ENCODE measurements at regions not wholly inside any gene's neighbourhood (a gene's known extent, or its start where the extent isn't known, plus 50 kb on each side); places are given as distances from the start of the nearest gene placed in this dataset.

DNA sequence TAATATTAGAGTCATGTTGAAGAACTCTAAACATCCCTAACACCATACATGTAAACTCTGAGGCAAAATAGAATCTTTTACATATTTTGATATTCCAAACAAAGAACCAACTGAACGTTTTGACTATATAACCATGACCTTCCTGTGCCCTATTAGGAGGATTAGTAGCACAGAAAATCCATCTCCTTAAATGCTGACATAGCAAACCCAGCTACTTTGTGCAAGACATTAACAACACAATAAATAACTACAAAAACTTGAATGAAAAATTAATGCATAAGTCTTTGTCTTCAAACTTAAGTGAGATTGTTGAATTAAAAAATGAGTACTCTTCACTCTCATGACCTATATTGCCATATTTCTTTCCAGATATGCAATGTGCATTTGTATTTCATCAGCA lies 450.0 kb upstream of the PDZRN3 start:
- H3K9me3 ChIP-seq = no peaks in the 10 kb centered on the region
- H3K4me3 ChIP-seq = no peak overlapping the region
- TF ChIP-seq, protein P1, sequence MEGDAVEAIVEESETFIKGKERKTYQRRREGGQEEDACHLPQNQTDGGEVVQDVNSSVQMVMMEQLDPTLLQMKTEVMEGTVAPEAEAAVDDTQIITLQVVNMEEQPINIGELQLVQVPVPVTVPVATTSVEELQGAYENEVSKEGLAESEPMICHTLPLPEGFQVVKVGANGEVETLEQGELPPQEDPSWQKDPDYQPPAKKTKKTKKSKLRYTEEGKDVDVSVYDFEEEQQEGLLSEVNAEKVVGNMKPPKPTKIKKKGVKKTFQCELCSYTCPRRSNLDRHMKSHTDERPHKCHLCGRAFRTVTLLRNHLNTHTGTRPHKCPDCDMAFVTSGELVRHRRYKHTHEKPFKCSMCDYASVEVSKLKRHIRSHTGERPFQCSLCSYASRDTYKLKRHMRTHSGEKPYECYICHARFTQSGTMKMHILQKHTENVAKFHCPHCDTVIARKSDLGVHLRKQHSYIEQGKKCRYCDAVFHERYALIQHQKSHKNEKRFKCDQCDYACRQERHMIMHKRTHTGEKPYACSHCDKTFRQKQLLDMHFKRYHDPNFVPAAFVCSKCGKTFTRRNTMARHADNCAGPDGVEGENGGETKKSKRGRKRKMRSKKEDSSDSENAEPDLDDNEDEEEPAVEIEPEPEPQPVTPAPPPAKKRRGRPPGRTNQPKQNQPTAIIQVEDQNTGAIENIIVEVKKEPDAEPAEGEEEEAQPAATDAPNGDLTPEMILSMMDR (IDR thresholded peaks at IDR 0.05 in 8 of 11, conservative IDR thresholded peaks at IDR 0.05 in 3 of 11) = no peak
- TF ChIP-seq POLR2AphosphoS5 (IDR thresholded peaks at IDR 0.05) = no peak
- no peak for TF ChIP-seq POLR2A (IDR thresholded peaks at IDR 0.05)
- H3K4me1 ChIP-seq = no peaks in the 10 kb centered on the region
- H3K27me3 ChIP-seq (replicated peaks in 1 of 7) = no peaks in the 10 kb centered on the region
- no peaks in the 10 kb centered on the region for H3K36me3 ChIP-seq
- no peak overlapping the region for H3K27ac ChIP-seq
- no peak for DNase-seq
- WGBS, 5 donors = 25 to 51% (median 41%) methylated on average over 1 of the region's 1 CpG
- intact Hi-C loops (cut with DNase I; ENCODE audit: low total_unique reads) = no loop called here

DNA sequence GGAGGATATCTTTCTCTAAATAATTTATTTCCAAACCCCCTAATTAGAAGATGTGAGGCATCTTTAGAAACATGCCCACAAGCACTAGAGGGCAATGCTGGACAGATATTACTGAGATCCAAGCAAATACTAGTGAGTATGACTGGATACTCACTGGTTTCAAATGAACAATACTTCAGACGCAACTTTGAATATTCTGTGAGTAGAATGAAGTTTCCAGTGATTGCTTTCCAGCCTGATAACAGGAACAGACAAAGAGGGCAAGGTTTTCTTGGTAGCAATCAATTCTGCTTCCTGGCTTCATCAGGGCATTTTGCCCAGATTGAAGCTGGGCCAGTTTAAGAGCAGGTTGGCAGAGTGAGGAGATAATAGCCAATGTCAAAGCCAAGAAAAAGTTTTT lies 442.6 kb upstream of the PDZRN3 start:
- H3K4me3 ChIP-seq = no peak overlapping the region
- DNase-seq = no peak
- no peak overlapping the region for H3K27ac ChIP-seq
- intact Hi-C loops (cut with DNase I; ENCODE audit: low total_unique reads) = no loop called here
- TF ChIP-seq POLR2A (IDR thresholded peaks at IDR 0.05) = no peak
- TF ChIP-seq, protein P1 (IDR thresholded peaks at IDR 0.05 in 8 of 11, conservative IDR thresholded peaks at IDR 0.05 in 3 of 11) = no peak
- TF ChIP-seq POLR2AphosphoS5 (IDR thresholded peaks at IDR 0.05) = no peak
- WGBS, 5 donors = 25 to 53% (median 38%) methylated on average over 1 of the region's 1 CpG
- no peaks in the 10 kb centered on the region for H3K27me3 ChIP-seq (replicated peaks in 1 of 7)
- H3K9me3 ChIP-seq = no peaks in the 10 kb centered on the region
- no peaks in the 10 kb centered on the region for H3K4me1 ChIP-seq
- H3K36me3 ChIP-seq = no peaks in the 10 kb centered on the region

DNA sequence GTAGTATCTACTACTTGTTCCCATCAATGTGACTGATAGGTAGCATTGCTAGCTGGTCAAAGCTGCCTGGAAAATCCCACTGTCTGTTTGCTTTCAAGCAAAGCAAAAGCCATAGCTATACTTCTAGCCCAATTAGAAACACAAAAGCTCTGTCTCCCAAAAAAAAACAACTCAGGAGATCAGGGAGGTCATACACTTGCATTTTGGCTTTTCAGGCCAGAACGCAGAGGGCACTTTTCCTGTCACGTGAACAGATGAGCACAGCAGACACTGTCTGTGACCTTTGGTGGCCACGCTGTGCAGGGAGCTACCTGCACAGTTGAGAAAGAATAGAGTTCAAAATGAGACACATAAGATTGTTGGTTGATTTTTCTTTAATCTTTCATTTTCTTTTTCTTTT lies 441.7 kb upstream of the PDZRN3 start:
- Histone ChIP-seq H3K4me1 (no peaks in the 10 kb centered on the region), H3K27ac (no peak overlapping the region), H3K36me3 (no peaks in the 10 kb centered on the region), H3K4me3 (no peak overlapping the region), H3K9me3 (no peaks in the 10 kb centered on the region), H3K27me3 (replicated peaks in 1 of 7) (no peaks in the 10 kb centered on the region)
- intact Hi-C loops (cut with DNase I; ENCODE audit: low total_unique reads) = no loop called here
- WGBS, 5 donors = 55 to 80% (median 73%) methylated on average over 3 of the region's 3 CpGs
- TF ChIP-seq POLR2A (IDR thresholded peaks at IDR 0.05) = no peak
- no peak for TF ChIP-seq POLR2AphosphoS5 (IDR thresholded peaks at IDR 0.05)
- TF ChIP-seq, protein P1 (IDR thresholded peaks at IDR 0.05 in 8 of 11, conservative IDR thresholded peaks at IDR 0.05 in 3 of 11) = no peak
- no peak for DNase-seq

DNA sequence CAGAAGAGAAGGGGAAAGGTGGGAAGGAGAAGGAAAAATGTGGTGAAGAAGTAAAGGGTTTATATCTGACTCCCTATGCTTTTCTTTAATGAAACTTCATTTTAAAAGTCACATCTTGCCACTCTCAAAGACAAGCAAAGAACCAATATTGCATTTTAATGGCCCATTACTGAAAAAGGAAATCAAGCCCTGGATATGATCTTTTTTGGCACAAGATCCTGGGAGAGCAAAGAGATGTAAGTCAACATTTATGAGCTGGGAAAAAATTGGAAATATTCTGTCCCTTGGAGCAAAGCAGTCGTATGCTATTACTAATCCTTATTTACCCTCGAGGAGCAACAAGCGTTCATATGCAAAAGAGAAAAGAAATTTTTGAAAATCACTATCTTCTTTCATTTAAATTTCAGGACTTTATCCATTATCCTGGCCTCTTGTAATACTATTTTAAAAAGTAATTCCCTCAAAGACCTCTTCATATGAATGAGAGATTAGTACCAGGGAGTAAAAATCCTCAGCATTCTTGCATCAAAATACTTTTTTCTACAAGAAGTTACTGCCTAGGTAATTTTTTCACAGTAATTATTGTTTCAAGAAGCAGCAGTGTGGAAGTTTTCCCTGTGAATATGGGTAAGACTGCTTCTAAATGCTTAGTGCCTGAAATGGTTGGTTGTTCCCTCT lies 435.3 kb upstream of the PDZRN3 start:
- TF ChIP-seq, protein P1 (IDR thresholded peaks at IDR 0.05 in 8 of 11, conservative IDR thresholded peaks at IDR 0.05 in 3 of 11) = no peak
- TF ChIP-seq POLR2A (IDR thresholded peaks at IDR 0.05) (no peak), POLR2AphosphoS5 (IDR thresholded peaks at IDR 0.05) (no peak)
- no peak for DNase-seq
- Histone ChIP-seq H3K4me3 (no peak overlapping the region), H3K9me3 (no peaks in the 10 kb centered on the region), H3K27ac (no peak overlapping the region), H3K36me3 (no peaks in the 10 kb centered on the region), H3K27me3 (replicated peaks in 1 of 7) (no peaks in the 10 kb centered on the region), H3K4me1 (no peaks in the 10 kb centered on the region)
- intact Hi-C loops (cut with DNase I; ENCODE audit: low total_unique reads) = no loop called here
- WGBS, 5 donors = 68 to 90% (median 80%) methylated on average over 3 of the region's 3 CpGs
